UCSD-AML1 (cell line): ENCODE measurements at regions not wholly inside any gene's neighbourhood (a gene's known extent, or its start where the extent isn't known, plus 50 kb on each side); places are given as distances from the start of the nearest gene placed in this dataset.

Experiments
- DNase-seq: peaks from one replicate; lab custom pipeline; 2025; ENCODE audit not compliant: unreplicated experiment; lab: John Stamatoyannopoulos, UW

- DNase-seq: no peak
These were observed 311.0 kb downstream of the NSG2 start for GRCh38 chr5:174356536-174356935.

DNA sequence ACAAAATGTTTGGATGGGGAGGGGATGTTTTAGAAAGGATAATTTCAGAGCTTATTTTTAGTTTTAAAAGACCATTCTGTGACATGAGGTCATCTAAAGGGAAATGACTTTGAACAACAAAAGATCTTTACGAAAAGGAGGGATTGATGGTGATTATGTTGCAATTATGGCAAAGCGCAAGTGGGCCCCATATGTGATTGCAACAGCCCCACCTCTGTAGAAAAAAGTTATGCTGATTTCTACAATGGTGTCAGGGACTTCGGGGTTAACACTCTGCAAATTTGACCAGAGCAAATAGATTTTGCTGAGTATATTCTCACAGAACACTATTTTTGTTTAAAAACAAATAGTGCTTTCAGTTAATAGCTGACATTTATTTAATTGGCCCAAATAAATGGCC lies 312.8 kb downstream of the NSG2 start:
- no peak for DNase-seq

GRCh38 chr5:174359071-174359470 lies 313.6 kb downstream of the NSG2 start:
- DNase-seq: no peak

DNA sequence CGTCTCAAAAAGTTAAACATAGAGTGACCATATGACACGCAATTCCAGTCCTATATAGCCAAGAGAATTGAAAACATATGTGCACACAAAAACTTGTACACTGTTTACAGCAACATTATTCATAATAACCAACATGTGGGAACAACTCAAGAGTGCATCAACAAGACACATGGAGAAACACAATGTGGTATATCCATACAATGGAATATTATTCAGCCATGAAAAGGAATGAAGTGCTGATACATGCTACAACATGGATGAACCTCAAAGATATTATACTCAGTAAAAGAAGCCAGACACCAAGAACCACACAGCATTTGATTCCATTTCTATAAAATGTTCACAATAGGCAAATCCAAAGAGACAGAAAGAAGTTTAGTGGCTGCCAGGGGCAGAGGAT lies 317.0 kb downstream of the NSG2 start:
- DNase-seq: no peak

DNA sequence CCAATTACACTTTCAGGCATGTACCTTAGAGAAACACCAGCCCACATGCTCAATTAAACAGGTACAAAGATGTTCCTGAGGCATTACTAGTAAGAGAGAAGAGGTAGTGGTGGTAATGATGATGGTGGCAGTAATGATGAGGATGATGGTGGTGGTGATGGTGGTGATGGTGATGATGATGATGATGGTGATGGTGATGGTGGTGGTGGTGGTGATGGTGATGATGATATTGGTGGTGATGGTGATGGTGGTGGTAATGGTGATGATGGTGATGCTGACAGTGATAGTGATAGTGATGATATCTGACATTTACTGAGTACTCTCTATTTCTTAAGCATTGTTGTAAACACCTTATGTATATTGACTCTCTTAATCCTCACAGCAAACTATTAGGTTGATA lies 318.4 kb downstream of the NSG2 start:
- no peak for DNase-seq

DNA sequence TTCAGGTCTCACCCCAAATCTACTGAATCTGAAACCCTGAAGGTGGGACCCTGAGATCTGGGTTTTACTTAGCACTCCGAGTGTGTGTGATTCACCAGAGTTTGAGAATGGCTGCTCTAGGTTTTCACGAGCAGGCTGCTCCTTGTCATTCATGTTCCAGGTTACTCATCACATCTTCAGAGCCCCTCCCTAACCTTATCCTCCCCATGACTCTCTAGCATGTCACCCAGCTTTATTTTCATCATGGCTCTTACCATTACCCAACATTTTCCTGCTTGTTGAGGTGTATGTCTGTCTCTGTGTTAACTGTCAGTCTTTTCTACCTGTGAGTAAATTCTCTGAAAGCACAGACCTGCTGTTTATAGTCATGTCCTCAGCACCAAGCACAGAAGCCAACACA lies 319.2 kb downstream of the NSG2 start:
- DNase-seq: no peak

- DNase-seq: no peak
These were observed 326.1 kb downstream of the NSG2 start for GRCh38 chr5:174371600-174372094.

GRCh38 chr5:174374206-174374605 lies 328.7 kb downstream of the NSG2 start:
- no peak for DNase-seq

DNA sequence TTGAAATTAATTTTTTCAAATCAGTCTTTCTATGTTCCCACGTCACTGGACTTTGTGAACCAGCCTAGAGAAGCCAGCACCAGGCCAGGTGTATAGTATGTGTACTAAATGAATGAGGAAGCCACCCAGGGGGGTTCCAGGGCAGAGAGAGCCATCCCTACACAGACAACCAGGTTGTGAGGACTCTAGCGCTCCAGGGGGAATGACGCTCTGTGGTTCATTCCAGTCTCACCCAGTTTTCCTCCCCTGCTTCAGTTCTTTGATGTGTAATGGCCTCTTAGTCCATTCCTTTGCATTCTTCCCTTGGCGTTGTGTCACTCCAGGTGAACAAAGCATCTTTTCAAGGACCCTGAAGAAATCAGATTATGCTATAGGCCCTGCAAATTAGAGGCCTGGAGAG lies 330.6 kb downstream of the NSG2 start:
- no peak for DNase-seq

DNA sequence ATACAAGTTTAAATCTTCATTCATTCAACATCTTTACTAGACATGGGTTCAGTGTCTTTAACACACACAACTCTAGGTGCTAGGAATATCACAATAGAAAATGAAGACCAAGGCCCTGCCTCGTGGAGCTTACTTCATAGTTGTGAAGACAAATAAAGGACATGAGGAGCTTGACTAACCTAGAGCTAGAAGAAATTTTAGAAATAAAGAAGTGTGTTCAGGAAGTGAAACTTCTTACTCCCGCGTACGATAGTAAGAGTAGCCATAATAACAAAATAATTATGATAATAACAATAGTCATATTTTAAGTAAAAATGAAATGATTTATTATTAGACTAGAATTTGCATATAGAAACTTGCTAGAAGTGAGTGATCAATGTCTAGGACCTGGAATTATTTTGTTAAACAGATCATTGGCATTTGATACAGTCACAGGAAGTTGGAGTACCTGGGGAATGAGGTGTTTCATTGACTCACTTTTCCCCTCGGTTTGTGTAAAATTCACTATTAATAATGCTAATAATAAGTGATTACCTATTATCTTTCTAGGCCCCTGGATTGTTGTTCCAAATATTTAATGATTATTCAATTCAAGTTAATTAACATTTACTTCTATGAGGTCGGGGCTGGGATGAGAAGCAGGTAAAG lies 331.3 kb downstream of the NSG2 start:
- no peak for DNase-seq

DNA sequence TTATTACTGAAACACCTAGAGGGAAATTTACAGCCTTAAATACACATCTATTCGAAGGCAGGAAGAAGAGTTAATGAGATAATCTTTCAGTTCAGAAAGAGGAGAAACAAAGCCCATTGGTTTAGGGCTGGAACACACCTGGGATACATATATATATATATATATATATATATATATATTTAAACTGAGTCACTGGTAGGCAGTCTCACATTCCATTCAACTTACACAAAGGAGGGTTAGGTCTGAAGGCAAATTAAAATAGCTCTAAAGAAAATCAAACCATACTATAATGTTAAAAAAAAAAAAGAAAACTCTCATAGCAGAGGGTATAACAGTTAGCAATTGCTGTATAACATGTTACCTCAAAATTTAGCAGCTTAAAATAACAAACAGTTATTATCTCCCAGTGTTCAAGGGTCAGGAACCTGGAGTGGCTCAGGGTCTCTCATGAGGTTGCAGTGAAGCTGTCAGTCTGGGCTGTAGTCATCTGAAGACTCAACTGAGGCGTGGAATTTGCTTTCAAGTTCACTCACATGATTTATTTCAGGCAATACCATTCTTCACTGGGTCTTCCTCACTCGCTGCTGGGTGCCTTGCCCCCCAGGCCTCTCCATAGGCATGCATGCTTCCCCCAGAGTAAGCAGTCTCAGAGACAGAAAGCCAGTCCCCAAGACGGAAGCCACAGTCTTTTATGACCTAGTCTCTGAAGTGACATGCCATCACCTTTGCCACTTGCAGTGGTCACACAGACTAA lies 332.8 kb downstream of the NSG2 start:
- no peak for DNase-seq

DNA sequence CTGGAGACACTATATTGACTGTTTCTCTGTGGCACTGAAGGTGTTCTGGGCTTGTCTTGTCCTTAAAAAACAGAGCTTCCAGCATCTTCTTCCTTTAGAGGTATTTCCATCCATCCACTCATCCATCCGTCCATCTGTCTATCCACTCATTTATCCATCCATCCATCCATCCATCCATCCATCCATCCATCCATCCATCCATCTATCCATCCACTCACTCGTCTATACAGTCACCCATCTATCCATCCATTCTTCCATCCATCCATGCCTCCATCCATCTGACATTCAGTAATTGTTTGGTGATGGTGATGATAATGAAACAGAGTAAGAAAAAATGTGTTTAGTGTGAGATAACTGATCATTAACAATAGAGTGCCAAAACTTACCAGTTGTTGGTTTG lies 334.8 kb downstream of the NSG2 start:
- no peak for DNase-seq

DNA sequence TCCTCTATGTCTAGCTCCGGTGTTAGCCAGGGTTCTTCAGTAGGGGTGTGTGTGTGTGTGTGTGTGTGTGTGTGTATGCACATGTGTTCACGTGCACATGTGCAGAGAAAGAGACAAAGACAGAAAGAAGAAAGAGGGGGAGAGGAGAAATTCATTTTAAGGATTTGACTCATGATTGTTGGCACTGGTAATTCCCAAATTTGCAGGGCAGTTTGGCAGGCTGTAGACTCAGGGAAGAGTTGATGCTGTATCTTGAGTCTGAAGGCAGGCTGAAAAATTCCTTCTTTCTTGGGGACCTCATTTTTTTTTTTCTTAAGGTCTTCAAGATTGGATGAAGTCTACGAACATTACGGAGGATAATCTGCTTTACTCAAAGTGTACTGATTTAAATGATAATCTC lies 335.7 kb downstream of the NSG2 start:
- DNase-seq: no peak

GRCh38 chr5:174383210-174384167 lies 338.0 kb downstream of the NSG2 start:
- DNase-seq: no peak

- no peak for DNase-seq
These were observed 339.0 kb downstream of the NSG2 start for GRCh38 chr5:174384509-174384947.

- no peak for DNase-seq
These were observed 338.1 kb upstream of the MSX2 start for GRCh38 chr5:174386306-174386705.

- DNase-seq: no peak
These were observed 337.5 kb upstream of the MSX2 start for GRCh38 chr5:174386846-174387245.

- no peak for DNase-seq
These were observed 336.9 kb upstream of the MSX2 start for GRCh38 chr5:174387448-174387847.

GRCh38 chr5:174392892-174393291 lies 331.5 kb upstream of the MSX2 start:
- no peak for DNase-seq

DNA sequence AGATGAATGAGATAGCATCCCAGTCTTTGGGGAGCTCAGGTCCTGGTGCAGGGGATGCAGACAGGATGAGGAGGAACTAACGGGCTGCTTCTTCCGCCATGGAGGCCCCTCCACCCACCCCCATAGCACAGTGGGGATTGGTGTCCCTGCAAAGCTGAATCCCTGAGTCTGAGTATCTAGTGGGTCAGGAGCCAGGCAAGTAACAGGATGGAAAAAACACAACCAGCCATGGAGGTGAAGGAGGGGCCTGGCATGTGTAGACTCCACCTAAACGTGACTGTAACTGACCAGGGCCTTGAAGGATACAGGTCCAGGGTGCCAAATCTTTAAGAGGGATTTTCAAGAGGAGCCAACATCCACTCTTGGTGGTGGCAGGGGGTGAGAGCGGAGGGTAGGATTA lies 327.8 kb upstream of the MSX2 start:
- DNase-seq: no peak

DNA sequence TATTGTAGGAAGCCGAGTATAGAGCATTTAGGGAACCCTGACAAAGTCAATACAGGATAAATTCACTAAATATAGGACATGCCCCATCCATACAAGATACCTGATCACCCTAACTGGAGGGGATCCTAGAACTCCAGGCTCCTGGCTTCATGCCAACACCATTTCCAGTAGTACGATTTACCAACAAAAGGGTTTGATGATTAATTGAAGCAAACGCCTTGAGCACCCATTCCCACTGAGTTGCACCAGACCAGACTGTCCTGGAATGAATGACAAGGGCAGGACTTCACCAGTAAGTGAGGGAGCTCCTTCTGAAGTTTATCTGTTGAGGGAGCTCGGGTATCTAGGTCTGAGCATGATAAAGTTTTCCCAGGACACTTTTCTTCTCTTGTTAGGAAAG lies 327.2 kb upstream of the MSX2 start:
- no peak for DNase-seq

- no peak for DNase-seq
These were observed 326.2 kb upstream of the MSX2 start for GRCh38 chr5:174398171-174398570.
